SK-N-SH (cell line): ENCODE measurements at regions not wholly inside any gene's neighbourhood (a gene's known extent, or its start where the extent isn't known, plus 50 kb on each side); places are given as distances from the start of the nearest gene placed in this dataset.

ENCODE experiments used
- CTCF ChIA-PET: fragments of 300-600, 350-600 bp; formaldehyde crosslinking; extraction: SDS; loops from one replicate; lab custom pipeline; 2021; lab: Yijun Ruan, JAX
- POLR2A ChIA-PET: fragments of 350-600 bp; sonication (Branson Sonifier 250); formaldehyde crosslinking; extraction: SDS; loops from one replicate; lab custom pipeline; 2020; ENCODE audit warnings: antibody characterized with exemption, inconsistent platforms; lab: Yijun Ruan, JAX
- DNase-seq: peaks from one replicate; pipeline ENCODE4 v3.0.0; 2012
- H2AFZ ChIP-seq: fragments of 200-600 bp; sonication (generic); 2 replicates; pipeline ENCODE4 v1.8.1; 2016; ENCODE audit warnings: antibody characterized with exemption, mild to moderate bottlenecking, low read depth
- H3F3A ChIP-seq: fragments of 200-600 bp; sonication (generic); replicated peaks from 2 replicates; pipeline ENCODE3; 2016; ENCODE audit warnings: antibody characterized with exemption, mild to moderate bottlenecking; ENCODE audit not compliant: insufficient read depth
- H3K27ac ChIP-seq, 2 experiments: fragments of 200-500 bp in 1 of 2; fragments of 200-600 bp in 1 of 2; sonication (Bioruptor generic) in 1 of 2; sonication (generic), shearing (Covaris generic) in 1 of 2; 2 replicates each; pipeline versions ENCODE4 v1.5.1 to v1.6.1; 2014 to 2016; ENCODE audit warnings: low read depth in 2 of 2, inconsistent platforms in 1 of 2, low read length in 1 of 2, mild to moderate bottlenecking in 1 of 2, mixed read lengths in 1 of 2
- H3K27me3 ChIP-seq: fragments of 200-600 bp; sonication (generic), shearing (Covaris generic); 2 replicates; pipeline ENCODE4 v1.6.1; 2016; ENCODE audit warnings: mixed run types; ENCODE audit not compliant: insufficient read depth
- H3K36me3 ChIP-seq, 2 experiments: fragments of 200-500 bp in 1 of 2; fragments of 200-600 bp in 1 of 2; sonication (Bioruptor generic) in 1 of 2; sonication (generic) in 1 of 2; replicated peaks in 1 of 2; 2 replicates each; pipeline versions ENCODE3 to v1.5.1; 2014 to 2016; ENCODE audit warnings: low read length in 1 of 2, mild to moderate bottlenecking in 1 of 2; ENCODE audit not compliant: insufficient read depth in 2 of 2, control insufficient read depth in 1 of 2
- H3K4me1 ChIP-seq, 2 experiments: fragments of 200-500 bp in 1 of 2; fragments of 200-600 bp in 1 of 2; sonication (Bioruptor generic) in 1 of 2; sonication (generic), shearing (Covaris generic) in 1 of 2; 2 replicates each; pipeline versions ENCODE4 v1.5.1 to v1.6.1; 2014 to 2016; ENCODE audit warnings: low read depth in 1 of 2, low read length in 1 of 2, mixed run types in 1 of 2; ENCODE audit not compliant: insufficient read depth in 2 of 2, control insufficient read depth in 1 of 2
- H3K4me2 ChIP-seq: fragments of 200-600 bp; sonication (generic), shearing (Covaris generic); 2 replicates; pipeline ENCODE4 v1.6.1; 2017; ENCODE audit warnings: mixed run types
- H3K4me3 ChIP-seq, 2 experiments: fragments of 200-500 bp in 1 of 2; fragments of 200-600 bp in 1 of 2; sonication (Bioruptor generic) in 1 of 2; sonication (generic), shearing (Covaris generic) in 1 of 2; 2 replicates each; pipeline versions ENCODE4 v1.5.1 to v1.8.1; 2014 to 2016; ENCODE audit warnings: low read depth in 2 of 2, inconsistent platforms in 1 of 2, low read length in 1 of 2, mild to moderate bottlenecking in 1 of 2, mixed read lengths in 1 of 2, moderate library complexity in 1 of 2
- H3K79me2 ChIP-seq: fragments of 200-600 bp; sonication (generic); 2 replicates; pipeline ENCODE4 v1.8.1; 2017; ENCODE audit warnings: mild to moderate bottlenecking; ENCODE audit not compliant: insufficient read depth
- H3K9ac ChIP-seq: fragments of 200-600 bp; sonication (generic); 2 replicates; pipeline ENCODE4 v1.6.1; 2017; ENCODE audit warnings: mixed run types
- H3K9me2 ChIP-seq: fragments of 200-600 bp; sonication (generic); 2 replicates; pipeline ENCODE4 v1.6.1; 2017; ENCODE audit warnings: mixed run types
- H3K9me3 ChIP-seq: fragments of 200-600 bp; sonication (generic); 2 replicates; pipeline ENCODE4 v1.6.1; 2017; ENCODE audit warnings: mixed run types, mild to moderate bottlenecking, moderate library complexity
- H4K20me1 ChIP-seq: fragments of 200-600 bp; sonication (generic); 2 replicates; pipeline ENCODE4 v1.6.1; 2017; ENCODE audit warnings: mild to moderate bottlenecking, mixed run types; ENCODE audit not compliant: insufficient read depth
- CTCF ChIP-seq: fragments of 200-600 bp; sonication (generic); IDR thresholded peaks from 2 replicates; pipeline ENCODE4 v1.6.1; 2017; ENCODE audit warnings: antibody characterized with exemption, mild to moderate bottlenecking, moderate library complexity
- ELF1 ChIP-seq: IDR thresholded peaks from 2 replicates; pipeline ENCODE4 v1.4.0; 2012
- EZH2phosphoT487 ChIP-seq: fragments of 200-600 bp; sonication (generic); IDR thresholded peaks from 2 replicates; pipeline ENCODE4 v1.6.1; 2017; ENCODE audit warnings: low read depth, mixed run types, mild to moderate bottlenecking, antibody characterized with exemption, moderate library complexity, borderline replicate concordance
- FOXJ3 ChIP-seq: sonication (generic); formaldehyde crosslinking; IDR thresholded peaks from 2 replicates; pipeline ENCODE4 v1.5.1; 2020; ENCODE audit warnings: mild to moderate bottlenecking, missing genetic modification reagents
- GATA2 ChIP-seq: sonication (generic); formaldehyde crosslinking; IDR thresholded peaks from 2 replicates; pipeline ENCODE4 v1.5.0; 2020; ENCODE audit warnings: mild to moderate bottlenecking, missing genetic modification reagents
- MAX ChIP-seq: IDR thresholded peaks from 2 replicates; pipeline ENCODE4 v1.4.0; 2012; ENCODE audit warnings: low read depth
- PBX3 ChIP-seq: IDR thresholded peaks from 2 replicates; pipeline ENCODE4; 2012
- REST ChIP-seq: IDR thresholded peaks from 2 replicates; pipeline ENCODE4 v1.6.1; 2012; ENCODE audit warnings: mild to moderate bottlenecking, low read depth, low read length, moderate library complexity
- SMC3 ChIP-seq: IDR thresholded peaks from 2 replicates; pipeline ENCODE4 v1.6.1; 2012; ENCODE audit warnings: low read depth, low read length, improper control_type of control experiment
- TCF12 ChIP-seq: IDR thresholded peaks from 2 replicates; pipeline ENCODE4 v1.4.0; 2012
- USF2 ChIP-seq: fragments of 150-350 bp; IDR thresholded peaks from 2 replicates; pipeline ENCODE4 v1.6.1; 2017; ENCODE audit warnings: antibody characterized with exemption, low read length, low read depth, borderline replicate concordance
- YY1 ChIP-seq: IDR thresholded peaks from 2 replicates; pipeline ENCODE4 v1.4.0; 2012; ENCODE audit warnings: low read depth, mild to moderate bottlenecking
- ZBTB33 ChIP-seq: IDR thresholded peaks from 2 replicates; pipeline ENCODE4 v1.4.0; 2012; ENCODE audit warnings: low read depth, borderline replicate concordance
- WGBS: methylation state at CpG from one replicate; pipeline ENCODE4 v1.1.6; 2017; ENCODE audit warnings: low lambda C conversion rate; 5-methylcytosine and 5-hydroxymethylcytosine counted together

- Histone ChIP-seq H3K27ac (no peak overlapping the region), H3K36me3 (no peaks in the 10 kb centered on the region), H3K4me2 (no peak overlapping the region), H3K4me3 (no peak overlapping the region), H3F3A (no peaks in the 10 kb centered on the region), H4K20me1 (no peaks in the 10 kb centered on the region), H2AFZ (no peak overlapping the region), H3K9ac (no peak overlapping the region), H3K9me3 (no peaks in the 10 kb centered on the region), H3K4me1 (peaks cover 0 to 3% of the 10 kb centered on the region in 2 experiments; a peak in 2 of 4 replicates), H3K79me2 (no peaks in the 10 kb centered on the region), H3K27me3 (no peaks in the 10 kb centered on the region), H3K9me2 (no peaks in the 10 kb centered on the region)
- no peak for DNase-seq
- TF ChIP-seq USF2 (no peak), REST (no peak), ZBTB33 (no peak), GATA2 (no peak), PBX3 (no peak), CTCF (no peak), TCF12 (no peak), SMC3 (no peak), EZH2phosphoT487 (no peak), FOXJ3 (CRISPR knock-in tag) (no peak), YY1 (no peak), MAX (no peak), ELF1 (no peak)
- 70% methylated on average over 3 of the region's 3 CpGs for WGBS
- ChIA-PET CTCF (no interaction called here), POLR2A (no interaction called here)
Measured at GRCh38 chr1:99529002-99529401, 116.9 kb upstream of the PALMD start.
